H1 (cell line): ENCODE measurements at regions not wholly inside any gene's neighbourhood (a gene's known extent, or its start where the extent isn't known, plus 50 kb on each side); places are given as distances from the start of the nearest gene placed in this dataset.

Experiments
- CTCF ChIP-seq, 3 experiments: IDR thresholded peaks; 1 replicate in 2 of 3; 2 replicates in 1 of 3; pipeline versions ENCODE4 v1.5.1 to v1.6.1; 2011; ENCODE audit warnings: low read length in 3 of 3, mild to moderate bottlenecking in 3 of 3, inconsistent platforms in 2 of 3, low read depth in 1 of 3, moderate library complexity in 1 of 3; ENCODE audit not compliant: insufficient read depth in 1 of 3; ENCODE audit errors: control extremely low read depth in 1 of 3
- EP300 ChIP-seq, 2 experiments: IDR thresholded peaks; 1 replicate in 1 of 2; 2 replicates in 1 of 2; pipeline ENCODE4 v1.6.1; 2011 to 2012; ENCODE audit warnings: low read depth in 2 of 2, low read length in 2 of 2, mild to moderate bottlenecking in 2 of 2, borderline replicate concordance in 1 of 2, inconsistent platforms in 1 of 2, moderate library complexity in 1 of 2
- EZH2 ChIP-seq: fragments of 200-600 bp; sonication (generic); IDR thresholded peaks from 2 replicates; pipeline ENCODE4 v1.7.1; 2012; ENCODE audit warnings: low read depth, mild to moderate bottlenecking, moderate library complexity, low read length, inconsistent platforms; ENCODE audit not compliant: severe bottlenecking
- SAP30 ChIP-seq: fragments of 300-600 bp; sonication (generic); IDR thresholded peaks from 2 replicates; pipeline ENCODE4 v1.7.1; 2012; ENCODE audit warnings: low read length, moderate library complexity, mild to moderate bottlenecking, inconsistent platforms; ENCODE audit not compliant: insufficient read depth, insufficient replicate concordance
- SP4 ChIP-seq: IDR thresholded peaks from 2 replicates; pipeline ENCODE4 v1.6.1; 2012; ENCODE audit warnings: low read length, inconsistent platforms
- SUZ12 ChIP-seq: fragments of 200-600 bp; sonication (generic); IDR thresholded peaks from 2 replicates; pipeline ENCODE4 v1.6.1; 2012; ENCODE audit warnings: mild to moderate bottlenecking, inconsistent platforms, low read length, moderate library complexity, mixed read lengths
- TAF1 ChIP-seq: IDR thresholded peaks from 2 replicates; pipeline ENCODE4 v1.6.1; 2011; ENCODE audit warnings: mild to moderate bottlenecking, low read depth, low read length

GRCh38 chr9:108286638-108287206, 569.1 kb downstream of the ACTL7B start:
- no peak for TF ChIP-seq CTCF (IDR thresholded peaks at IDR 0.05; ENCODE audit: control extremely low read depth in 1 of 3, insufficient read depth in 1 of 3, low read depth in 1 of 3, low read length in 3 of 3)
- TF ChIP-seq TAF1, result no peak
- TF ChIP-seq EZH2, result no peak
- no peak for TF ChIP-seq SAP30
- no peak for TF ChIP-seq SP4
- no peak for TF ChIP-seq EP300 (IDR thresholded peaks at IDR 0.05; ENCODE audit: borderline replicate concordance in 1 of 2, low read depth in 2 of 2, low read length in 2 of 2)
- no peak for TF ChIP-seq SUZ12
